IPS-NIHi11 (cell line): ENCODE measurements at regions not wholly inside any gene's neighbourhood (a gene's known extent, or its start where the extent isn't known, plus 50 kb on each side); places are given as distances from the start of the nearest gene placed in this dataset.
A peak's percentile ranks its signal among the peaks of the same experiment; 100 is the strongest.
"Not testable (repeated sequence)": the region's sequence is repeated elsewhere in the genome, so short reads cannot be mapped to it uniquely, and the experiment has no call there.

Source experiments
- DNase-seq: peaks from one replicate; pipeline ENCODE4 v3.0.0; 2012; ENCODE audit warnings: mixed read lengths, low spot score

DNA sequence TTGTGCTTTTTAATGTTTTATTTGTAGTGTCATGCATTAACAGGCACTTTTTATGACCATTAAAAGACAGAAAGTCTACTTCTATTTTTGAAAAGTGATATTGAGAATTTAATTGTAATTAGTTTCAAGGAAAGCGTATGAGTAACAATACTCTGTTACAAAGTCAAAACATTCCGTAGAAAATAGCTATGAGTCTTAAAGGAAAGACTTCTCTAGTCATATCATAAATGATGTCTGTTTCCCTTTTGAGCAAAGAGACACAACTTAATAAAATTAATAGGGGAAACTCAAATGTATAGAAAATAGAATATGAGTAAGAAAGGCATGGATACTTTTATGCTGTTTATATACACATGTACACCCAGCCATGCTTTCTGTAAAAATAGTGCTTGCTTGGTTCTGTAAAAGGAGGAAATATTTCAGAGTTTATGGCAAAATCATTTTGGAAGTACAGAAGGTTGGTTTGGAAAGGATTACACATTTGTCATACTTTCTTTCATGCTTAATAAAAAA, 107.8 kb upstream of the AHI1 start:
- DNase-seq, result no peak

GRCh38 chr6:135606392-135606791, 108.9 kb upstream of the AHI1 start:
- no peak for DNase-seq

DNA sequence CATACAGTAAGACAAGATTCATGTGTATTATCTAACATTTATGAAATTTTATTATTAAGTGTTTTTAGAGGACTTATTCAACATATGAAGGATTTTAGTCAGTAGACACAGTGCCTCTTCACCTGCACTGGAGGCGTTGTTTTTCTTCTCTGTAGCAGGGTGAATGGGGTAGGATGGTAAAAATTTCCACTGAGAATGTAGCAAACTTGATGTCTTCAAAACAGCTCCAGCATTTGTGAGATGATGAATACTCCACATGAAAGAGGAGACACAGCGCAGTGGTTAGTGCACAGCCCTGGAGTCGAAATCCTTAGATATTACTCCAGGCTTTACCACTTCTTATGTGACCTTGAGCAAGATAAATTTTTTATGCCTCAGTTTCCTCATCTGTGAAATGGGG, 110.5 kb upstream of the AHI1 start:
- no peak for DNase-seq

- not testable (repeated sequence) for DNase-seq
Observed at GRCh38 chr6:135610192-135610591, 112.7 kb upstream of the AHI1 start.

GRCh38 chr6:135616655-135617054, 119.1 kb upstream of the AHI1 start:
- no peak for DNase-seq

GRCh38 chr6:135617222-135617621, 119.7 kb upstream of the AHI1 start:
- no peak for DNase-seq

DNA sequence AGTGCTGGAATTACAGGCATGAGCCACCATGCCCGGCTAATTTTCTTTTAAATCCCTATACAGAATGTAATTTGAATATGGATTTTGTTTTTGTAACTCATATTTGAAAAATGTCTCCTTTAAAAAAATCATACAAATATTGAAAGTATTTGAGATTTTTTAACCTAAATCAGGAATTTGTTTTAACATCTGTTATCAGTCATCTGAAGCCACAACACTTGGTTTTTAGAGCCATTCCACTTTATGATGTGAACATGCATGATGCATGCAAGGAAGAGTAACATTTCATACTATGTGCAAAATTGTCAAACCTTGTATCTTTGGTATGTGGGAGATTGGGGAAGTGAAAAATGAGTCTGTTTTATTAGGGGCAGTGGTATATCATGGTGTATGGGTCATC, 124.5 kb upstream of the AHI1 start:
- no peak for DNase-seq

- no peak for DNase-seq
Observed at GRCh38 chr6:135623979-135624378, 126.4 kb upstream of the AHI1 start.

- DNase-seq, result no peak
Observed at GRCh38 chr6:135624402-135625295, 127.1 kb upstream of the AHI1 start.

GRCh38 chr6:135626001-135626400, 128.5 kb upstream of the AHI1 start:
- DNase-seq, result not testable (repeated sequence)

DNA sequence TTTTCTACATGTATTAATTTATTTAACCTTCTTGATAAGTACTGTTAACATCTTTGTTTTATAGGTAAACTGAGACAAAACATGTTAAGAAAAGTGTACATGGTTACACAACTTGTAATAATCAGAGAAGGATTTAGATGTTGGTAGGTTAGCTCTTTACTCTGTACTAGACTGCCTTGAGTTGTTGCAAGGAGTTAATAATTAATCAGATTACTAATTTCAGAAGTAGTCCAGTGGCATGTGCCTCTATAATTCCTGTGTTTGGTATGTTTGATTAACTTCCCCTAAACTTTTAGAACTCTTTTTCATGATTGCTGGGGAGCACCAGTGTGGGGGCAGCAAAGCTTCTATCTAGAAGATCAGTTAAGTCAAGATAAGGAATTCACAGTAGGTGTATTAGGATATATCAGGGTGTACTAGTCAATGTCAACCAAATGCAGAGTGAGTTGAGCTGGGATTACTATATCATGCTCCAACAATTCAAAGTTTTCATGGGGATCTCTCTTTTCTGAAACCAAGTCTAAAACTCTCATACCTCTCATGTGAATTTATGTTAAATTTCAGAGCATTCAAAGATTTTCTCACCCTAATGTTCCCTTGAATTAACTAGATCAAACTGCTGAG, 129.7 kb upstream of the AHI1 start:
- no peak for DNase-seq

DNA sequence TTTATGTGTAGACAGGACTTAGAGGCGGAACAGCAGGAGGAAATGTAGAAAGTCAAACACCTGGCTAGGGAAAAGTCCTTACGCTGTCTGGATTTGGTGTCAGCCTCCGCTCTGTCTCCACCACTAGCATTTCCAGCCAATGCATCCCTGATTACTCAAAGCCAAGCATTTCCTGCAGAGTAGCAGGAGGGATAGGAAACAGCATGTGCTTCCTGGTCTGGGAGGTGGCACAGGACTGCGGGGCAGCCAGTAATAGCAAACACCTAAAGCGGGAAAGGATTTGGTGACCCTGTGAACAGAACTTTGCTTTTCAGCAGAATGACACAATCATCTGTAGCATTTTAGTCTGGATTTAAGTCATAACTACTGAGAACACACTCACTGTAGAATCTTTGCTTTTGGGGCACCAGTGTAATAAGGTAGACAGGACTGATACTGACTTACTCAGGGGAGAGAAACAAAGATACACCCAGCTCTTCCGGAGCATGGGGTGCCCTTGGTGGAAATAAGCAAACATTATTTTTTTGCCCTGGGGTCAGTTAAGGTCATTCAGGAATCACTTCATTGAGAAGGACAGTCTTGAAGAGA, 133.3 kb upstream of the AHI1 start:
- peak; percentile 11 for DNase-seq

GRCh38 chr6:135631821-135632220, 134.3 kb upstream of the AHI1 start:
- no peak for DNase-seq

GRCh38 chr6:135633573-135633972, 136.0 kb upstream of the AHI1 start:
- DNase-seq, result no peak

DNA sequence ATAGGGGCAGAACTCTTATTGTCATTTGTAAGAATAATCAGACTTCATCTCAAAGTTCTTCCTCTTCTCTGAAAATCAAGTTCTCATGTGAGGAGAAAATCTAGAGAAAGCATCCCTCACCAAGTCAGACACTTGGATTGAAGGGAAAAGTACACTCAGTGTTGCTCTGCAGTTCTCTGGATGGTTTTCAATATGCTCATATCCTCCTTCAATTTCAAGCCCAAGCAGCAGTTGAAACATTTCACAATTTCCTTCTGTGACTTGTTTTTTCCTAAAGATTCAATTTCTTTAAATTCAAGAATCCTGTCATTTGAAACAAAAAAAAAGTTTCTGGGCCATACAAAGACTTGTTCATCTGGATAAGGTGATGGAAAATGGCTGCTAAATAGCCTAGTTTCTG, 140.2 kb upstream of the AHI1 start:
- no peak for DNase-seq

- no peak for DNase-seq
Observed at GRCh38 chr6:135638108-135638507, 140.6 kb upstream of the AHI1 start.

- no peak for DNase-seq
Observed at GRCh38 chr6:135640048-135640447, 142.5 kb upstream of the AHI1 start.

DNA sequence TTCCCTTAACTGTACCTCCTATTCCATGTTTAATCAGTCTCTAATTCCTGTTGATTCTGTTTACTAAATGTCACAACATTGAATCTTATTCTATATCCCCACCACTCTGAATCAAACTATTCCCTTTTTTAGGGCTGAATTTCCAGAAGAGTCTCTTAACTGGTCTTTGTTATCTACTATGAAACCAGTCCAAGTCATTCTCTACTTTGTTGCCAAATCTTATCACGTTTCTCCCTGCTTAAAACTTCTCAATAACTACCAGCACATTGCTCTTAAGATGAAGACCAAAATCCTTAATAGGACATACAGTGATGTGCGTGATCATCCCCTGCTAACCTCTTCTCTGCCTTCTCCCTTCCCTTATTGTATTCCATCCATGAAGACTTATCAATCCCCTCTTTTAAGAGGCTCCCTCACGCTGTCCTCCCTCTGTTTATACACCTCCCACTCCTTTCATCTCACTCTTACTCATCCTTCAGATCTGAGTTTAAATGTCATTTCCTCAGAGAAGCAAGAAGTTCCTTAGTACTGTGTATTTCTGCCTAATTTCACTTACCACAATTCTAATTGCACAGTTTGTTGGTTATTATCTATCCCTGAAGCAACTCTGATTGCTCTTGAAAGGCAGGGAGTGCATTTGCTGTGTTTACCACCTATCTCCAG, 143.0 kb upstream of the AHI1 start:
- no peak for DNase-seq

DNA sequence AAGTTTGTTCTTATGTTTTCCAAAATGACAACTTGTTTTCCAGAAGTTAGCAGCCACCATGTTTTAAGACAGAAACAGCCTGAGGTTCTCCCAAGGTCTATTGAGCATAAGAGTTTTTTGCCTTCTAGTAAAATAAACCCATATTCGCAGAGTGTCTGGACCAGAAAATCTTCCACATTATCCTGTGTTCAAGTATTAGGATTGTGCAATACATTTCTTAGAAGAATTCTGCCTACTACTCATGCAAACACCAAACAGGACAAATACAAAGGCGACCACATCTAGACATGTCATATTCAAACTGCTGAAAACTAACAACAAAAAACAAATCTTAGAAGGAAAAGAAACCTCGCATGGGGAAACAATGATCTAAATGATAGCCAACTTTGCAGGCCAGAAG, 145.4 kb upstream of the AHI1 start:
- no peak for DNase-seq

DNA sequence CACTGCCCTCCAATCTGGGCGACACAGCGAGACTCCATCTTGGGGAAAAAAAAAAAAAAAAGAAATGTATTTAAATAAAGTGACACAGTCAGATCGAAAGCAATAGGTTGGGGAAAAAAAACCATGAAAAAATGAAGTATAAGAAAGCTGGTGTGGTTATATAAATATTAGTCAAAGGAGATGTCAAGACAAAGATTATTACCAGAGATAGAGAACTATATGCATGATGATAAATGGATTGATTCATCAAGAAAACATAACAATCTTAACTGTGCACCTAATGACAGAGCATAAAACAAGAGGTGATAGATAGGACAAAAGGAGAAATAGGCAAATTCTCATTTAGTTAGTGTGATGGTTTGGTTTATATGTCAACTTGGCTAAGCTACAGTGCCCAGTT, 146.9 kb upstream of the AHI1 start:
- no peak for DNase-seq

DNA sequence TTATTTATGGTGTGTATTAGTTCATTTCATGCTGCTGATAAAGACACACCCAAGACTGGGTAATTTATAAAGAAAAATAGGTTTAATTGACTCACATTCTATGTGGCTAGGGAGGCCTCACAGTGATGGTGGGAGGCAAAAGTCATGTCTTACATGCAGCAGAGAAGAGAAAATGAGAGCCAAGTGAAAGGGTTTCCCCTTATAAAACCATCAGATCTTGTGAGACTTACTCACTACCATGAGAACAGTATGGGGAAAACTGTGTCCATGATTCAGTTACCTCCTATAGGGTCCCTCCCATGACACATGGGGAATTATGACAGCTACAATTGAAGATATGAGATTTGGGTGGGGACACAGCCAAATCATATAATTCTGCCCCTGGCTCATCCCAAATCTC, 150.0 kb upstream of the AHI1 start:
- DNase-seq, result no peak

GRCh38 chr6:135651964-135652755, 154.6 kb upstream of the AHI1 start:
- no peak for DNase-seq
